SW 1271 (cell line): ENCODE measurements at regions not wholly inside any gene's neighbourhood (a gene's known extent, or its start where the extent isn't known, plus 50 kb on each side); places are given as distances from the start of the nearest gene placed in this dataset.
"Not testable (repeated sequence)": the region's sequence is repeated elsewhere in the genome, so short reads cannot be mapped to it uniquely, and the experiment has no call there.

Source experiments
- DNase-seq, 2 experiments: peaks; one replicate each; lab custom pipeline; 2025; lab: John Stamatoyannopoulos, UW

GRCh38 chr12:94862421-94862820 is 141.1 kb downstream of the NDUFA12 start:
- no peak for DNase-seq

- DNase-seq, result no peak
Observed at GRCh38 chr12:94856324-94856723, 147.2 kb downstream of the NDUFA12 start.

GRCh38 chr12:94855853-94856252 is 147.6 kb downstream of the NDUFA12 start:
- no peak for DNase-seq

GRCh38 chr12:94851396-94852028 is 152.0 kb downstream of the NDUFA12 start:
- no peak for DNase-seq

DNA sequence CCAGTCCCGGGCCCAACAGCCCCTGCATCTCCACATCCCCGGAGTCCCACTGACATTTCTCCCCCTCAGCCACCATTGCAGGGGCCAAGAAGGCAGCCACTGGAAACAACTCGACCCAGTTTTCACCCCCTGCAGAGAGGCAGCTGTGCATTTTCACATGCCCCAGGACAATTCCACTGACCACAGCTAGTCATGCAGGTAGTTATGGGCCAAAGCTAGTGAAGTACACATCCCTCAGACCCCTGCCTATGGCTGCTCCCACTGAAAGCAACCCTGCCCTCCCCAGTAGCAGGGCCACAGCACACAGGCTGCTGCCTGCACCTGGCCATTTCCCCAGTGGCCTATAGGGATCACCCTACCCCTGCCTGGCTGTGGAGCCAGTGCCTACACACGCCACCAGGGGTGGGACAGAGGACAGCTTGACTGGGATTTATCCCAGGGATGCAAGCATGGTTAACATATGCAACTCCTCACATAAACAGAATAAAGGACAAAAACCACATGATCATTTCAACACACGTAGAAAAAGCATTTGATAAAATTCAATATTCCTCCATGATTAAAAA is 154.0 kb downstream of the NDUFA12 start:
- DNase-seq, result no peak

GRCh38 chr12:94848966-94849365 is 154.5 kb downstream of the NDUFA12 start:
- DNase-seq, result no peak

DNA sequence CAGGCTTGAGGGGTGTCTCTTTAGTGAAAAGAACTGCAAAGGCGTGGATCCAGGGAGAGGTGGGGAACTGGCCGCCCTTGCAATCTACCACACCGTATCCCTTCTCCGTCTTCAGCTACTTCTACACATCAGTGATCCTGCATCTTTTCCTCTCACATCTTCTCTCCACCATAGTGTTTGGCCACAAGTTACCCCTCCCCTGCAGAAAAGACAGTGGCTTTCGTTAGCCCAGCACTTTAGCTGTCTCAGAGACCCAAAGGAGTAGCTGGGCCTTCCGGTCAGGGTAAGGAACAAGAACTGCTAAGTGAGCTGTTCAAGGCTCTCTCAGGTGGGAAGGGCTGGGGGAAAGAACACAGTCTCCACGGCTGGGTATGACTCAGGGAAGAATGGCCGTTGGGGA is 158.4 kb downstream of the NDUFA12 start:
- no peak for DNase-seq

- no peak for DNase-seq
Observed at GRCh38 chr12:94844452-94844851, 159.0 kb downstream of the NDUFA12 start.

DNA sequence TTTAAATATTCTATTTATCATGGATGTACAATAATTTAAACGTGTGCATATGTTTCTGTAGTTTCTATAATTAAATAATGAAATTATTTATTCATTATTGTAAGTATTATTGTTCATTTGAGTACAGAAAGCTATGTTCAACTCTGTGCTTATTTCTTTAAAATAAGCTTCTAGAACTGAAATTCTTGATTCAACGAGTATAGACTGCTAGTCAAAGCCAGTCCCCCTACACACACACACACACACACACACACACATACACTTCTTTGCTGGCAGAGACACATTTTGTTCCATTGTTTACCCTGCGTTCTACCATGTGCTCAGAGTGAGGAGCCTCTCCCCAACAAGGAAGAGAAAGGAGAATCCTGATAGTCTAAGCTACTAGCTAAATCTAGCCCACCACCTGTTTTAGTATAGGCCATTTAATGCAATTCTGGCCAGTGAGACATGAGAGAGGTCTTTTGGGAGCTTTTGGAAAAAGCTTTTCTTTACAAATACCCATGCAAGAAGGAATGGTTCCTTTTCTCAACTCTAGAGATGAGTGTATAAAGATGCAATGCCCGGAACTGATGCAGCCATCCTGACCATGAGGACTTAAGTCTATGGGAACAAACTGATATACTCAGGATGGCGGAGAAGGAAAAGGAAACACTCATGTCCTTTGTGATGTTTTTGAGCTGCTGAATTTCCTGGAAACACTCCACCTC is 161.4 kb downstream of the NDUFA12 start:
- no peak for DNase-seq

- no peak for DNase-seq
Observed at GRCh38 chr12:94841177-94841576, 162.3 kb downstream of the NDUFA12 start.

DNA sequence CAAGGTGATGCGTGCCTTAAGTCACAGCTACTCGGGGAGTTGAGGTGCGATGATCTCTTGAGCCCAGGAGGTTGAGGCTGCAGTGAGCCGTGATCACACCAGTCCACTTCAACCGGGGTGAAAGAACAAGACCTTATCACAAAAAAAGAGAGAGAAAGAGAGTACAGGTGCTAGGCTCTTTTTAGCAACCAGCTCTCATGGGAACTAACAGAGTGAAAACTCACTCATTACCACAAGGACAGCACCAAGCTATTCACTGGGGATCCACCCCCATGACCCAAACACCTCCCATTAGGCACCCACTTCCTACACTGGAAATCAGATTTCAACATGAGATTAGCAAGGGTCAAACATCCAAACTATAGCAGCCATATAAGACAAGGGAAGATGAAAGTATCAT is 164.2 kb downstream of the NDUFA12 start:
- no peak for DNase-seq

DNA sequence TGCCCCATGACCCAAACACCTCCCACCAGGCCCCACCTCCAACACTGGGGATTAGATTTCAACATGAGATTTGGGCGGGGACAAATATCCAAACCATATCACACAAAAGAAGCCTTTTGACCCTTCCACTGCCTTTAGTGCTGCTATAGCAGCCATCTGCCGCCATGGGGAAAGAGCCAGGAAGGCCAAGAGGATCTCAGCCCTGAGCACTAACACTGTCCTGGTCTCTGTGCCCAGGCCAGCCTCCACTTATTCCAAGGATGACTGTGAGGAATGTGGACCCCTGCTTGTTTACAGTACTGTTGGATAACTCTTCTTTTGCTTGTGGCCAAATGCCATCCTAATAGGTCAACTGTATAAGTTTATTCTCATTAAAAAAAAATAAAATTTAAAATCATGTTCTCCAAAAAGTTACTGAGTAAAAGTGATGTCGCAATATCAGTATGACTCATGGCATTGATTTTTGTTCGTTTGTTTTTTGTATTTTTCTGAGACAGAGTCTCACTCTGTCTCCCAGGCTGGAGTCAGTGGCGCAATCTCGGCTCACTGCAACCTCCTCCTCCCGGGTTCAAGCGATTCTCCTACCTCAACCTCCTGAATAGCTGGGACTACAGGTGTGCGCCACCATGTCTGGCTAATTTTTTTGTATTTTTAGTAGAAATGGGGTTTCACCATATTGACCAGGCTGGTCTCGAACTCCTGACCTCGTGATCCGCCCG is 166.4 kb downstream of the NDUFA12 start:
- DNase-seq, result not testable (repeated sequence)

DNA sequence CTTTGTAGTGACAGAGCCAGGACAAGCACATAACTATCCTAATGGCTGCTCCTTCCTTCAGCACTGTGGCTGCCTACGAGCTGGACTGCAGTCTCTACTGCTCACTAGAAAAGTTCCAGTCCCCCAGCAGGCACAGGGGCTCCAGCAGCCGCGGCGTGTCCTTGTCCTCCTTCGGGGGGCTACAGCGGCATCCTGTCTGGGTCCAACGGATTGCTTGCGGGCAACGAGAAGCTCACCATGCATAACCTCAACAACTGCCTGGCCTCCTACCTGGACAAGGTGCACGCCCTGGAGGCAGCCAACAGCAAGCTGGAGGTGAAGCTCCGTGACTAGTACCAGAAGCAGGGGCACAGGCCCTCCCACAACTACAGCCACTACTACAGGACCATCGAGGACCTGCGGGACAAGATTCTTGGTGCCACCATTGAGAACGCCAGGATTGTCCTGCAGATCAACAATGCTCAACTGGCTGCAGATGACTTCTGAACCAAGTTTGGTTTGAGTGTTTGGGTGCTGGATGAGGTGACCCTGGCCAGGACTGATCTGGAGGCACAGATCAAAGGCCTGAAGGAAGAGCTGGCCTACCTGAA is 169.4 kb downstream of the NDUFA12 start:
- DNase-seq, result no peak

DNA sequence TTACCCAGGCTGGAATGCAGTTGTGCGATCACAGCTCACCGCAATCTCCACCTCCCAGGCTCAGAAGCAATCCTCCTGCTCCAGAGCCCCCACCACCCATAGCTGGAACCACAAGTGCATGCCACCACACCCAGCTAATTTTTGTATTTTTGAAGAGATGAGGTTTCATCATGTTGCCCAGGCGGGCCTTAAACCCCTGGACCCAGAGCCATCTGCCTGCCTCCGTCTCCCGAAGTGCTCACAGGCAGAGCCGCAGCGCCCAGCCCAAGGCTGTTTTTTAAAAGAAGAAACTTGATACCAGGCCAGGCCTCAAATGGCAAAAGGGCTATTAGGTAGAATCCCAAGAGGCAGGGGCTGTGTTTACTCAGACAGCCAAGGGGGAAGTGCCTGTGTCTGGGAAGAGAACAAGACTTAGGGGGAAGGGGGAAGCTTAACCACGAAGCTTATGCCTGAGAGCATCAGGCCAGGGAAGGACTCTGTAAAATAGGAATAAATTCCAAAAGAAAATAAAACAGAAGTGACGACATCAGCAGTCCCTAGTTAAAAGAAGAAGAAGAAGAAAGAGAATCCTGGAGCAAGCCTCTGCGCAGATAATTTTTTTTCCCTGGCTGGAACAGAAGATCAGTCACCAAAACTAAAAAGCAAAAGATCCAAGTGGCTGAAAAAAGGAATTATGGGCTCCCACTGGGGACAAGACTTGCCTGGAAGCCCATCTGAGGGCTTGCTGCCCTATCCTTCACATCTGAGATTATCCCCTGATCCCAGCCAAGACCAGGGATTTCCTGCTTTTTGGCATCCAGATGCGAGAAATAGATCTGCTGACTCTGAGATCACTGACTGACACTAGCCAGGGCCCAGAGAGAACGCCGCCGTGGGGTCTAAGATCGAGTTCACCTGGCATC is 170.5 kb downstream of the NDUFA12 start:
- no peak for DNase-seq

DNA sequence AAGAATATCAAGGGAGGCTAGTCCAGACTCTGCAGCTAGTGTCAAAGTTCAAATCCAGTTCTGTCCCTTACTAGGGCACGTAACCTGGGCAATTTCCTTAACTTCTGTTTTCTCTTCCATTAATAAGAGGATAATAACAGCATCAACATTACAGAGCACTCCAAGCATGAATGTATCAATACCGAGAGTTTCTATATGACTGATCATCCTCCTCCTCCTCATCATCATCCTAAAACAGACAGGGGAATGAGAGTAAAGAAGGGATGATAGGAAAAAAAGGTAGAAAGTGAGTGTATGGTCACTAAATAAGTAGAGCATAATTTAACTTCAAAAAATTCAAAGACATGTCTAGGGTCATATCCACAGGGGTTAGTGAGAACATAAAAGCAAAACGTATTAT is 171.4 kb downstream of the NDUFA12 start:
- DNase-seq, result no peak

- DNase-seq, result no peak
Observed at GRCh38 chr12:94831081-94831751, 172.3 kb downstream of the NDUFA12 start.

DNA sequence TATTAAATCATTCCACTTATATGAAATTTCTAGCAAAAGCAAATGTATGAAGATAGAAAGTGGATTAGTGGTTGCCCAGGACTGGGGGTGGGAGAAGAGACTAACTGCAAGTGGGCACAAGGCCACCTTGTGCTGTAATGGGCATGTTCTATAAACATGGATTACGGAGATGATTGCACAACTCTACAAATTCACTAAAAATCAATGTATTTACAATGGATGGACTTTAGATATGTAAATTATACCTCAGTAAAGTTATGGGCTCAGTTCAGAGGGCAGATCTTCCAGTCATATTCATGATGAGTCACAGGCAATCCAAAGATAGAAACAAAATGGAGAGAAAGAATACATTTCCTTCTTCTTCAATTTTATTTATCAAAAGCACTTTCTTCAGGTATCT is 173.9 kb downstream of the NDUFA12 start:
- DNase-seq, result no peak

DNA sequence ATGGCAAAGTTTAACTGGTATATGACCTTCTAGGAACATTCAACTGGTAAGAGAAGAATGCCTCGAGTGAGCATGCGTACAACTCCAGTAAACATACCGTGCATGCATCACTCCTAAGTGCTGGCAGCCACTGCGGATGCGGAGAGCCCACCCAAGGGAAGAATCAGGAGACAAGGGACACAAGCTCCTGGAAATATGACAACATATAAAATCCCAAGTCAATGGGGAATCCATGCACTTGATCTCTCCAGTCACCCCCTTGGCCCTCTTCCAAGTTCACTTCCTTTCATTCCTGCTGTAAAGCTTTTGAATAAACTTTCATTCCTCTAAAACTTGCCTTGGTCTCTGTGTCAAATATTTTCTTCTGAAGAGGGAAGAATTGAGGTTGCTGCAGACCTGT is 168.7 kb upstream of the TMCC3 start:
- no peak for DNase-seq

- no peak for DNase-seq
Observed at GRCh38 chr12:94817695-94818075, 167.3 kb upstream of the TMCC3 start.

DNA sequence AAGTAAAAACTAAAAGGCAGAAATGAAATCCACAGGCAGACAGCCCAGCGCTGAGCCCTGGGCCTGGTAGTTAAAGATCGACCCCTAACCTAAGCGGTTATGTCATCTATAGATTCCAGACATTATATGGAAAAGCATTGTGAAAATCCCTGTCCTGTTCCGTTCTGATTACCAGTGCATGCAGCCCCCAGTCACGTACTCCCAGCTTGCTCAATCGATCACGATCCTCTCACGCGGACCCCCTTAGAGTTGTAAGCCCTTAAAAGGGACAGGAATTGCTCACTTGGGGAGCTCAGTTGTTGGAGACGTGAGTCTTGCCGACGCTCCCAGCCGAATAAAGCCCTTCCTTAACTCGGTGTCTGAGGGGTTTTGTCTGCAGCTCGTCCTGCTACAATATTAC is 166.8 kb upstream of the TMCC3 start:
- not testable (repeated sequence) for DNase-seq

DNA sequence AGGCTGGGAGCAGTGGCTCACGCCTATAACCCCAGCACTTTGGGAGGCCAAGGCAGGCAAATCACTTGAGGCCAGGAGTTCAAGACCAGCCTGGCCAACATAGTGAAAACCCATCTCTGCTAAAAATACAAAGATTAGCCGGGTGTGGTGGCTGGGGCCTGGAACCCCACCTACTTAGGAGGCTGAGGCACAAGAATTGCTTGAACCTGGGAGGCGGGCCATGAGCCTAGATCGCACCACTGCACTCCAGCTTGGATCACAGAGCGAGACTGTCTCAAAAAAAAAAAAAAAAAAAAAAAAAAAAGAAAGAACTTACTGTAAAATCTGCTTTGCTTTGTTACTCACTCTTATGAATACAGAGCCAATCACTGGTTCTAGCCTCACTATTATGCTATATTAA is 166.4 kb upstream of the TMCC3 start:
- not testable (repeated sequence) for DNase-seq
